ENCODE measurements at regions not wholly inside any gene's neighbourhood (a gene's known extent, or its start where the extent isn't known, plus 50 kb on each side); places are given as distances from the start of the nearest gene placed in this dataset.

DNA sequence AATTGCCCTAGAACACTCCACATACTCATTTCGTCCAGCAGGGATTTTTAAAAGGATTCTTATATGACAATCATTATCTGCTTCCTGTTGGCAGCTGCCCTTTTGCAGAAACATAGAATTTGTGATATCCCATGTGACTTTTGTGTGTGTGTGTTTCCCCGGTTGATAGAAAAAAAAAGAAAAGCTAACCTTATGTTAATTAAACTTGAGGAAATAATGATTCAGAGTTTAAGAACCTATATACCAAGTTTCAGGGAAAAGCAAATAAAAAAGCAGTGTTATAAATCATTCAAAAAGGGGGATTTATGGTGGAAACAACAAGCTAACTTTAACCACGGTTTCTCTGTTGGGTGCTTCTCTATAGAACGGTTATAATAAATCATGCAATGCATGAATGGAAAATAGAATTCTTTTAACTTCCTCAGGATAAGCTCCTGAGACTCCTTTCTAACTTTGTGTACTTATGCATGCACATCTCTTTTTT lies 826.9 kb upstream of the EYS start:
- TF ChIP-seq, protein P1, sequence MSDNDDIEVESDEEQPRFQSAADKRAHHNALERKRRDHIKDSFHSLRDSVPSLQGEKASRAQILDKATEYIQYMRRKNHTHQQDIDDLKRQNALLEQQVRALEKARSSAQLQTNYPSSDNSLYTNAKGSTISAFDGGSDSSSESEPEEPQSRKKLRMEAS (IDR thresholded peaks at IDR 0.05), result no peak
- TF ChIP-seq, protein P2, sequence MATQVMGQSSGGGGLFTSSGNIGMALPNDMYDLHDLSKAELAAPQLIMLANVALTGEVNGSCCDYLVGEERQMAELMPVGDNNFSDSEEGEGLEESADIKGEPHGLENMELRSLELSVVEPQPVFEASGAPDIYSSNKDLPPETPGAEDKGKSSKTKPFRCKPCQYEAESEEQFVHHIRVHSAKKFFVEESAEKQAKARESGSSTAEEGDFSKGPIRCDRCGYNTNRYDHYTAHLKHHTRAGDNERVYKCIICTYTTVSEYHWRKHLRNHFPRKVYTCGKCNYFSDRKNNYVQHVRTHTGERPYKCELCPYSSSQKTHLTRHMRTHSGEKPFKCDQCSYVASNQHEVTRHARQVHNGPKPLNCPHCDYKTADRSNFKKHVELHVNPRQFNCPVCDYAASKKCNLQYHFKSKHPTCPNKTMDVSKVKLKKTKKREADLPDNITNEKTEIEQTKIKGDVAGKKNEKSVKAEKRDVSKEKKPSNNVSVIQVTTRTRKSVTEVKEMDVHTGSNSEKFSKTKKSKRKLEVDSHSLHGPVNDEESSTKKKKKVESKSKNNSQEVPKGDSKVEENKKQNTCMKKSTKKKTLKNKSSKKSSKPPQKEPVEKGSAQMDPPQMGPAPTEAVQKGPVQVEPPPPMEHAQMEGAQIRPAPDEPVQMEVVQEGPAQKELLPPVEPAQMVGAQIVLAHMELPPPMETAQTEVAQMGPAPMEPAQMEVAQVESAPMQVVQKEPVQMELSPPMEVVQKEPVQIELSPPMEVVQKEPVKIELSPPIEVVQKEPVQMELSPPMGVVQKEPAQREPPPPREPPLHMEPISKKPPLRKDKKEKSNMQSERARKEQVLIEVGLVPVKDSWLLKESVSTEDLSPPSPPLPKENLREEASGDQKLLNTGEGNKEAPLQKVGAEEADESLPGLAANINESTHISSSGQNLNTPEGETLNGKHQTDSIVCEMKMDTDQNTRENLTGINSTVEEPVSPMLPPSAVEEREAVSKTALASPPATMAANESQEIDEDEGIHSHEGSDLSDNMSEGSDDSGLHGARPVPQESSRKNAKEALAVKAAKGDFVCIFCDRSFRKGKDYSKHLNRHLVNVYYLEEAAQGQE (IDR thresholded peaks at IDR 0.05; ENCODE audit: low read depth), result no peak
- no peak for TF ChIP-seq TAF1 (IDR thresholded peaks at IDR 0.05; ENCODE audit: low read depth)
- TF ChIP-seq EP300 (IDR thresholded peaks at IDR 0.05; ENCODE audit: borderline replicate concordance), result no peak
- no peak for TF ChIP-seq YY1 (IDR thresholded peaks at IDR 0.05; ENCODE audit: low read depth)
- no peak for TF ChIP-seq CREB1 (IDR thresholded peaks at IDR 0.05; ENCODE audit: low read depth)
- TF ChIP-seq NFIC (IDR thresholded peaks at IDR 0.05), result no peak
- TF ChIP-seq RAD21 (IDR thresholded peaks at IDR 0.05; ENCODE audit: low read depth), result no peak
